ENCODE measurements at regions not wholly inside any gene's neighbourhood (a gene's known extent, or its start where the extent isn't known, plus 50 kb on each side); places are given as distances from the start of the nearest gene placed in this dataset.

- DNase-seq: no peak
- in situ Hi-C loops (cut with HindIII; ENCODE audit: low pct_ligation_motif_present, low pct_unique_long_range_greater_than_20kb, low sequenced_read_pairs): no loop called here
These were observed 280.7 kb downstream of the MFSD1 start for GRCh38 chr3:159082519-159082918.

- DNase-seq: no peak
- in situ Hi-C loops (cut with HindIII; ENCODE audit: low pct_ligation_motif_present, low pct_unique_long_range_greater_than_20kb, low sequenced_read_pairs): no loop called here
These were observed 290.1 kb downstream of the MFSD1 start for GRCh38 chr3:159091936-159092335.

- DNase-seq: no peak
- in situ Hi-C loops (cut with HindIII; ENCODE audit: low pct_ligation_motif_present, low pct_unique_long_range_greater_than_20kb, low sequenced_read_pairs): no loop called here
These were observed 300.1 kb downstream of the MFSD1 start for GRCh38 chr3:159102001-159102400.

- no peak for DNase-seq
- in situ Hi-C loops (cut with HindIII; ENCODE audit: low pct_ligation_motif_present, low pct_unique_long_range_greater_than_20kb, low sequenced_read_pairs): no loop called here
These were observed 310.9 kb downstream of the MFSD1 start for GRCh38 chr3:159112724-159113123.

GRCh38 chr3:159113221-159113875 is 311.5 kb downstream of the MFSD1 start:
- in situ Hi-C loops (cut with HindIII; ENCODE audit: low pct_ligation_motif_present, low pct_unique_long_range_greater_than_20kb, low sequenced_read_pairs): no loop called here
- DNase-seq: no peak

DNA sequence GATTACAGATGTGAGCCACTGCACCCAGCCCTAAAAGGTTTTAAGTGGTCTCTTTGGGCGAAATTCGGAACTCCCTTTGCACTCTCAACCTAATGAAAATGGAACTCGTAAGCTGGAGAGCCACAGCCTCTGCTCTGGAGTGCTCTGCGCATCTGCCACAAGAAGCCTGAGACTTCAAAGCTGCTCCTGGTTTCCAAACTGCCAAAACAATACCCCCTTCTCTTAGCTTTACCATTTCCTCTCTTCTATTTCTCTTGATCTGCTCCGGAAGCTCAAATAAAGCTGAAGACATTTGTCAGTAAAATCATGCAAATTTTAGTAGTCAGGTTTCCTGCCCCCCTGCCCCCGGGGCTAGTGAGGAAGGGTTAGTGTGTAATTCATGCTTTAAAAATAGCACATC is 312.7 kb downstream of the MFSD1 start:
- in situ Hi-C loops (cut with HindIII; ENCODE audit: low pct_ligation_motif_present, low pct_unique_long_range_greater_than_20kb, low sequenced_read_pairs): no loop called here
- DNase-seq: no peak

DNA sequence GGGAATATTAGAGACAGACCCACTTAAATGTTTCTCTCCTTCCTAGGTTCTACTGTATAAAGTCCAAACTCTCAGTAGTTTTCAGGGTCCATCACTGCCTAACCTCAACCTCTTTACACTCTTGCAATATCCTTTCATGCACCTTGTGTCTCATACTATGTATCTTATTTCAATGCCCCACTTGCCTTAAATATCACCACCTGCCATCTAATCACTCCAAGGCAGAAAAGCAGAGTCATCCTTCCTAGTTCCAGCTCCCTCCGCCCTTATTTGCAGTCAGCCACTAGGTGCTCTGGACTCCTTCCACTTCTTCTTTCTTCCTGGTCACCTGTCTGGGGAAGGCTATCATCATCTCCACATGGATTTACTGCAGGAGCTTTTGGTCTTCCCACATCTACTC is 322.0 kb downstream of the MFSD1 start:
- in situ Hi-C loops (cut with HindIII; ENCODE audit: low pct_ligation_motif_present, low pct_unique_long_range_greater_than_20kb, low sequenced_read_pairs): no loop called here
- DNase-seq: no peak

DNA sequence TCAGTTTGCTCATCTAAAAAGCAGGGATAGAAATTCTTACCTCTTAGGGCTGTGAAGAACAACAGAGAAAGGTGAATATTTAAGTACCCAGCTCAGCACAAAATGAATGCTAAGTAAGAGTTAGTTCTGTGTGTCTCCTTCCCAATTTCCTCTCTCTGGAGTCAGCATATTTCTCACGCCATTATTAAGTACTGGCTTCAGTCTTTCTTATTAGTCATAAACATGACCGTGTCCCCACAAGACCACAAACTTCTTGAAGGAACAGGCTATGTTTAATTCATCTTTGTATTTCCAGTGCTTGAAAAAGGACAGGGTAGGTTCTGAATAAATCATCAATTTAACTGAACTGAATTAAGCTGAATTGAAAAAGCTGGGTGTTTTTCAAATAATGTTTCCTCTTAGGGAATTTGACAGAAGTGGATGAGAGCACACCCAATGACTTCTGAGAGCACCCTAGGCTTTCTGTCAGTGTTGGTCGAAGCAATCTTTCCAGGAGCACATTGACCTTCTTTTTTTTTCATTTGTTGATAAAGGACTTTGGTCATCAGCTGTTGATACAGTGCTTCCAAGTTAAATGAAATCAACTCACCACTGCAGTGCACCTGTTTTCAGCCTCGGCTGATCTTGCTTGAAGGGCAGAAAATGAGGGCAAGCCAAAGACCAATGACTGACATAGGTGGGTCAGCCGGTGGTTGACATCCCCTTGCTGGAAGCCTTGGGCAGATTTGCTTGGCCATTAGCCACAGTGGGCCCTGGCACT is 324.6 kb downstream of the MFSD1 start:
- no peak for DNase-seq
- in situ Hi-C loops (cut with HindIII; ENCODE audit: low pct_ligation_motif_present, low pct_unique_long_range_greater_than_20kb, low sequenced_read_pairs): no loop called here

DNA sequence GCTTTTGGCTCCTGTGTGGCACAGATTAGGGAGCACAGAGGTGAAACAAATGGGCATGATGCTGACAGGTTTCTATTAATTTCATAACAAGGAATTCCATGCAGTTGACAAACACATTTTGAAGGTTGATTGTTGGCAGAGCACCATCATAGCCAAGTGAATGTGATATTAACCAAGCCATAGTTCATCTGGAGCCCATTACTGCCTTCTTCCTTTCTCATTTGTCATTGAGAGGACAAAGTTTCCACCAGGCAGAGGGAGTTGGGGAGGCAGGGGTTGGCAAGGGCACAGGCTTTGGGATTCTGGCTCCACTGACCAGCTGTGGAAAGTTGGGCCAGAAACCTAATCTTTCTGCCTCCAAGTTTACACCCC is 325.2 kb downstream of the MFSD1 start:
- DNase-seq: no peak
- in situ Hi-C loops (cut with HindIII; ENCODE audit: low pct_ligation_motif_present, low pct_unique_long_range_greater_than_20kb, low sequenced_read_pairs): no loop called here

DNA sequence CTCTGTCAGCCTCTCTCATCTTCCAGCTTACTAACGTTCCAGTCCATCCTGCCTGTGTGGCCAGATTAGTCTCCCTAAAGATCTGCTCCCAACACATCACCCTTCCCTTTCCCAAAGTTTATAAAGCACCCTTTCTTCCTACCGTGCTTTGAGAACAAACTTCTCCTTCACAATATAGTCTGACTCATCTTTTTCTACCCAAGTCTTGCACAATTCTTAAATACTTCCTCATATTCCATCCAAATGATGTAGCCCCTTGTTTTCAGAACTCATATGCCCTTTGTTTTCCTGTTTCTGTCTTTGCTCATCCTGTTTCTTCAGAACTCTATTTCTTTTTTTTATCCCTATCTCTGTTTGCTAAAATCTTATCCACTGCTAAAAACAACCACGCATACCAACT is 326.8 kb downstream of the MFSD1 start:
- in situ Hi-C loops (cut with HindIII; ENCODE audit: low pct_ligation_motif_present, low pct_unique_long_range_greater_than_20kb, low sequenced_read_pairs): no loop called here
- DNase-seq: no peak

GRCh38 chr3:159130108-159130507 is 328.3 kb downstream of the MFSD1 start:
- in situ Hi-C loops (cut with HindIII; ENCODE audit: low pct_ligation_motif_present, low pct_unique_long_range_greater_than_20kb, low sequenced_read_pairs): no loop called here
- peak; percentile 4 for DNase-seq

DNA sequence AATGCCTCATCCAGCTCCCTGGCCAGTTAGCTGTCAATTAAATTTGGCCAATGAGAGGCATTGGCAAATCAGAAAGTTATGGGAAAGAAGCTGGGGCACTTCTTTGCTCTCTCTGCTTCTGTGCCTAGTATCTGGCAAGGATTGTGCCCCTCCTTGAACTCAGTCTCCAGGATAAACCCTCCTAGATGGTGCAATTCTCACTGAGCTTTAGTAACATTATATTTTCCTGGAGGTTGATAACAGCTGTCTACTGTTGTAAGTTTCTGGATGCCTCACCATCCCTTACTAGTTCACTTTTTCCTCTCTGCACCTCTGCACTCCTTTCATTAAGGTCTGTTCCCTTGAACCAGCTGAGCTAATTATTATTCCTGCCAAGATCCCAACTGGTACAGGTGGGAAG is 329.5 kb downstream of the MFSD1 start:
- in situ Hi-C loops (cut with HindIII; ENCODE audit: low pct_ligation_motif_present, low pct_unique_long_range_greater_than_20kb, low sequenced_read_pairs): no loop called here
- no peak for DNase-seq

DNA sequence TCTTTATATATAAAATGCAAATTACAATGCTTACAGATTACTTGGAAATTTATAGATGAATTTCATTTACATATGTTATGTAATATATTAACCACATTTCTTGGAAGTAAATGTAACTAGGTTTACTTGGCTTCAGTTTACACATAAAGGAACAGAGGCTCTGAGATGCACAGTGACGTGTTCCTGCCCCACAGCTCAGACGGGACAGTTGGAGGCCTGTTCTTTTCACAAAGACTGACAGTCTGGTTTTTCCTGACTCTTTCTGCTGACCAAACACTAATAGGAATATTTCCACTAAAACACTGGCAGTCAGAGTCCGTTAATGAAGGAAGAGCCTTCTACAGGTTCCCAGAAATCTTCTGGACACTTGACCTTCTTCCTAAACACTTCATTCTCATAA is 336.1 kb downstream of the MFSD1 start:
- in situ Hi-C loops (cut with HindIII; ENCODE audit: low pct_ligation_motif_present, low pct_unique_long_range_greater_than_20kb, low sequenced_read_pairs): no loop called here
- DNase-seq: no peak

- in situ Hi-C loops (cut with HindIII; ENCODE audit: low pct_ligation_motif_present, low pct_unique_long_range_greater_than_20kb, low sequenced_read_pairs): no loop called here
- no peak for DNase-seq
These were observed 337.5 kb downstream of the MFSD1 start for GRCh38 chr3:159139326-159139725.

- in situ Hi-C loops (cut with HindIII; ENCODE audit: low pct_ligation_motif_present, low pct_unique_long_range_greater_than_20kb, low sequenced_read_pairs): no loop called here
- DNase-seq: no peak
These were observed 342.6 kb downstream of the MFSD1 start for GRCh38 chr3:159144472-159144871.

DNA sequence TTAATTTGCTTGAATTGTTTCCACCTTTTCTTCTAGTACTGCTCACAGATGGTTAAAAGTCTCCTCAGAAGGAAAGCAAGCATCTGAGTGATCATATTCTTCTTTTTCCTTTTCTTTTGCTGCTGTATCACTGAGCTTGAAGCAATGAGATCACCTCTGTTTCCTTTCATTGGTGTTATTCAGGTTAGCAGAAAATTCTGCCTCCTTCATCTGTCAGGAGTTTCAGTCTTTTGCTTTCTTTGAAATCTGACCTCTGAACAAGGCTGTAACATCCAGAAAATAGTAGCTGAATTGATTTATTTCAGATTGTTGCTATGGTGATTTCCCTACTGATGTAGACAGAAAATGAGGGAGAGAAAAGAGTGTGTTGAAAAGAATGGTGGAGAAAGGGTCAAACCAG is 343.0 kb downstream of the MFSD1 start:
- DNase-seq: no peak
- in situ Hi-C loops (cut with HindIII; ENCODE audit: low pct_ligation_motif_present, low pct_unique_long_range_greater_than_20kb, low sequenced_read_pairs): no loop called here

GRCh38 chr3:159146392-159146791 is 344.5 kb downstream of the MFSD1 start:
- DNase-seq: no peak
- in situ Hi-C loops (cut with HindIII; ENCODE audit: low pct_ligation_motif_present, low pct_unique_long_range_greater_than_20kb, low sequenced_read_pairs): no loop called here

DNA sequence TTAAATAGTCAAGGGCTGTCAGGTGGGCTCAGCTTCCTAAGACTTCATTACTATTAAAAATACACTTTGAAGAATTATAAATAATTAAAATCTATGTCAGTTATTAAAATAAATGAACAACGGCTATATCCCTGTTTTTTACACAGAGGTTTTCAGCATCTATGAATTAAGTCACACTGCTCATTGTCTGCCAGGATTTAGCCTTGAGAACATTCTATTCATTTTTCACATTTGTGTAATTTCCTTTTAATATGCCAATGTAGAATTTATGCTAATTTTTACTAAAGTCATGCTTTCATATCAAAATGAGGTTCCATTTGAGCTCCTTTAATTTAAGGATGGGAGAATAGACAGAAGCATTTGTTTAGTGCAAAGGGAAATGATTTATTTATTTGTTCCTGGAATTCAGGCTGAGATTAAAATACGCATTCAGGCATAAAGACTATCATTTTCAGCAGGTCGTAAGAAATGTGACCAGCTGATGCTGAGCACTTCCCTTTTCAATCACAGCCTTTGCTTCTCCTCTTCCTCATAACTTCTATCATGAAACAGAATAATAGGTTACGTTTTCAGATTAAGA is 345.1 kb downstream of the MFSD1 start:
- in situ Hi-C loops (cut with HindIII; ENCODE audit: low pct_ligation_motif_present, low pct_unique_long_range_greater_than_20kb, low sequenced_read_pairs): no loop called here
- DNase-seq: no peak

- no peak for DNase-seq
- in situ Hi-C loops (cut with HindIII; ENCODE audit: low pct_ligation_motif_present, low pct_unique_long_range_greater_than_20kb, low sequenced_read_pairs): no loop called here
These were observed 346.0 kb downstream of the MFSD1 start for GRCh38 chr3:159147813-159148212.

DNA sequence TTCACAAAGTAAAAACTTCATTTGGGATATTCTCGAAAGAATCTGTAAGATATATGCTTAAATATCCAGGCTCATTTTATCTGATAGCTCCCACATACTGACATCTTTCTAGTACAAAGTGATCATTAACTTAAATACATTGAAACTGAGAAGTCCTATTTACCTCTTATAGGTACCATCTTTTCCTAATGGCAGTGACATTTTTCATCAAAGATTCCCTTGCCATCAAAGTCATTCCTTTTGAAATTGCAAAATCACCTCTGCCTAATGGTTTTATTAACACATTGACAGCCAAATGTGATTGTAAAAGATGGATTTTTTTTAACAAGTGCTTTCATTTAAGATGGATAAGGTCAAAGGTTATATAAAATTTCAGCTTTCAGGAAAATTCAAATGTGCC is 346.6 kb downstream of the MFSD1 start:
- in situ Hi-C loops (cut with HindIII; ENCODE audit: low pct_ligation_motif_present, low pct_unique_long_range_greater_than_20kb, low sequenced_read_pairs): no loop called here
- no peak for DNase-seq
